OCI-LY3 (cell line): ENCODE measurements at regions not wholly inside any gene's neighbourhood (a gene's known extent, or its start where the extent isn't known, plus 50 kb on each side); places are given as distances from the start of the nearest gene placed in this dataset.

ENCODE experiments used
- EZH2phosphoT487 ChIP-seq: fragments of 200-600 bp; shearing (Covaris generic); IDR thresholded peaks from 2 replicates; pipeline ENCODE4 v1.6.1; 2018; ENCODE audit warnings: antibody characterized with exemption, mixed run types, low read depth
- TF ChIP-seq, protein P1 (sequence below): fragments of 200-600, 300-600 bp; sonication (generic); IDR thresholded peaks from 2 replicates; pipeline ENCODE4 v1.5.1; 2014; ENCODE audit warnings: antibody characterized with exemption, low read length, low read depth

DNA sequence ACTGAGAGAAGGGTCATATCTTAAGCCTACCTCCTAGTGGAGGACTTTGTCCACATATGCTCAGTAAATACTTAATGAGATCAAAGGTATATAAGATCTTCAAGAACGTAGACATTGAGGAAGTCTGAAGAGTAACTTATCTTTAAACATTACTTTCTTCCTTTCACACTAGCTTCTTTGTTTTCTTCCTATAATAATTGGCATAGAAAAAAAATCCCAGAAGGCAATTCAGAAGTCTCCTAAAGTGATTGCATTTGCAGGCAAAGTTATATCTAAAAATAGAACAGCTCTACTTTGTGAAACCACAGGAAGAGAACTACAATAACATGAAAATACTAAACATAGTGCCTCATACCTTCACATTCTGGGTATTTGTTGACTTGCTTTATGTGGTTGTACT, 150.4 kb downstream of the PPP1R3A start:
- TF ChIP-seq, protein P1, sequence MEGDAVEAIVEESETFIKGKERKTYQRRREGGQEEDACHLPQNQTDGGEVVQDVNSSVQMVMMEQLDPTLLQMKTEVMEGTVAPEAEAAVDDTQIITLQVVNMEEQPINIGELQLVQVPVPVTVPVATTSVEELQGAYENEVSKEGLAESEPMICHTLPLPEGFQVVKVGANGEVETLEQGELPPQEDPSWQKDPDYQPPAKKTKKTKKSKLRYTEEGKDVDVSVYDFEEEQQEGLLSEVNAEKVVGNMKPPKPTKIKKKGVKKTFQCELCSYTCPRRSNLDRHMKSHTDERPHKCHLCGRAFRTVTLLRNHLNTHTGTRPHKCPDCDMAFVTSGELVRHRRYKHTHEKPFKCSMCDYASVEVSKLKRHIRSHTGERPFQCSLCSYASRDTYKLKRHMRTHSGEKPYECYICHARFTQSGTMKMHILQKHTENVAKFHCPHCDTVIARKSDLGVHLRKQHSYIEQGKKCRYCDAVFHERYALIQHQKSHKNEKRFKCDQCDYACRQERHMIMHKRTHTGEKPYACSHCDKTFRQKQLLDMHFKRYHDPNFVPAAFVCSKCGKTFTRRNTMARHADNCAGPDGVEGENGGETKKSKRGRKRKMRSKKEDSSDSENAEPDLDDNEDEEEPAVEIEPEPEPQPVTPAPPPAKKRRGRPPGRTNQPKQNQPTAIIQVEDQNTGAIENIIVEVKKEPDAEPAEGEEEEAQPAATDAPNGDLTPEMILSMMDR: no peak
- TF ChIP-seq EZH2phosphoT487: no peak
